Transverse colon (tissue), 4 donors: ENCODE measurements at regions not wholly inside any gene's neighbourhood (a gene's known extent, or its start where the extent isn't known, plus 50 kb on each side); places are given as distances from the start of the nearest gene placed in this dataset.
"Not testable (repeated sequence)": the region's sequence is repeated elsewhere in the genome, so short reads cannot be mapped to it uniquely, and the experiment has no call there.

Source experiments
- DNase-seq: peaks from one replicate; pipeline ENCODE4 v3.0.0-alpha.2; 2019
- H3K27ac ChIP-seq, 4 donors: fragments of 200-600 bp; sonication (generic); 2 replicates each; pipeline ENCODE4 v1.5.1; 2016 to 2018; ENCODE audit warnings: inconsistent platforms in 4 of 4
- H3K27me3 ChIP-seq: fragments of 200-600 bp; sonication (generic); 2 replicates; pipeline ENCODE4 v1.5.1; 2017; ENCODE audit warnings: inconsistent platforms
- H3K36me3 ChIP-seq, 4 donors: fragments of 200-600 bp; sonication (generic); 2 replicates each; pipeline ENCODE4 v1.5.1; 2017 to 2019; ENCODE audit warnings: inconsistent platforms in 4 of 4
- H3K4me1 ChIP-seq, 4 donors: fragments of 200-600 bp; sonication (generic); 2 replicates each; pipeline ENCODE4 v1.5.1; 2017 to 2020; ENCODE audit warnings: inconsistent platforms in 4 of 4
- H3K4me3 ChIP-seq, 4 donors: fragments of 200-600 bp; sonication (generic); 1 replicate in 1 of 4; 2 replicates in 3 of 4; pipeline versions ENCODE4 v1.5.1 to v1.6.1; 2017 to 2019; ENCODE audit warnings: inconsistent platforms in 4 of 4
- H3K9me3 ChIP-seq, 2 donors: fragments of 200-600 bp; sonication (generic); 2 replicates each; pipeline ENCODE4 v1.5.1; 2017 to 2019; ENCODE audit warnings: inconsistent platforms in 2 of 2
- EP300 ChIP-seq: sonication (generic); formaldehyde crosslinking; IDR thresholded peaks from one replicate; pipeline ENCODE4 v1.6.1; 2017; ENCODE audit warnings: antibody characterized with exemption, low read depth
- POLR2A ChIP-seq: fragments of 450-650 bp; IDR thresholded peaks from one replicate; pipeline ENCODE4 v1.6.1; 2016; ENCODE audit warnings: antibody characterized with exemption, mild to moderate bottlenecking, moderate library complexity
- POLR2AphosphoS5 ChIP-seq, 3 donors: sonication (generic); formaldehyde crosslinking; IDR thresholded peaks; one replicate each; pipeline ENCODE4 v1.6.1; 2016; ENCODE audit warnings: antibody characterized with exemption in 3 of 3
- WGBS, 2 donors: methylation state at CpG; one replicate each; pipeline ENCODE4 v1.1.5; 2018; ENCODE audit warnings: low coverage in 1 of 2; 5-methylcytosine and 5-hydroxymethylcytosine counted together
- in situ Hi-C, 4 donors: fragments of 200-750 bp; cut with MboI; loops; one replicate each; pipeline versions ENCODE4 v1.15.0 to v1.15.1; 2017; ENCODE audit warnings: low sequenced_read_pairs in 3 of 4, low pct_ligation_motif_present in 1 of 4, low pct_unique_long_range_greater_than_20kb in 1 of 4
- intact Hi-C: fragments of 100-400 bp; cut with DNase I; formaldehyde crosslinking; loops from one replicate; pipeline ENCODE4 v1.15.1; 2023; ENCODE audit warnings: low total_unique reads
- TF ChIP-seq, protein P1 (sequence below), 5 experiments: fragments of 200-600 bp in 3 of 5; fragments of 450-650 bp in 2 of 5; sonication (generic) in 3 of 5; IDR thresholded peaks; 1 replicate in 2 of 5; 2 replicates in 3 of 5; pipeline ENCODE4 v1.5.1; 2016 to 2017; ENCODE audit warnings: antibody characterized with exemption in 5 of 5, inconsistent platforms in 3 of 5, mild to moderate bottlenecking in 2 of 5, moderate library complexity in 1 of 5

DNA sequence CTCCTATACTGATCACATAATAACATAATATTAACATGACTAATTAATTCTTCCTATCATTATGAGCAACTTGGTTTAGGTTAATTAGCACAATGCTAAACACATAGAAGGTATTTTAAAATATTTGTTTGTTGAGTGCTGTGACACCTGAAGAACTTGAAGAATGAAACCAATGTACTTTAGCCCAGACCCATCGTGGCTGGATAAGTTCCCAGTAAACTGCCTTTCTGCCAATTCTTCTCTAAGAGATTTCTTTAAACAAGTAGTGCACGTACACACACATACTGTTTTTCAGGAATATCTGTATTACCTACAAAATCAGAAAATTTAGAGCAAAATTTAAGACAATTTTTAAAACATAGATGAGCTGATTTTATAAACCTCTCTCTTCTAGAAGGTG is 207.4 kb upstream of the SSTR1 start:
- Histone ChIP-seq H3K27me3 (no peaks in the 10 kb centered on the region), H3K36me3 (no peaks in the 10 kb centered on the region), H3K27ac (no peak overlapping the region), H3K9me3 (no peaks in the 10 kb centered on the region), H3K4me1 (no peaks in the 10 kb centered on the region), H3K4me3 (no peak overlapping the region)
- intact Hi-C loops, result no loop called here
- 51 to 54% methylated on average over 2 of the region's 2 CpGs for WGBS, 2 donors
- in situ Hi-C loops, result no loop called here
- TF ChIP-seq, protein P1, sequence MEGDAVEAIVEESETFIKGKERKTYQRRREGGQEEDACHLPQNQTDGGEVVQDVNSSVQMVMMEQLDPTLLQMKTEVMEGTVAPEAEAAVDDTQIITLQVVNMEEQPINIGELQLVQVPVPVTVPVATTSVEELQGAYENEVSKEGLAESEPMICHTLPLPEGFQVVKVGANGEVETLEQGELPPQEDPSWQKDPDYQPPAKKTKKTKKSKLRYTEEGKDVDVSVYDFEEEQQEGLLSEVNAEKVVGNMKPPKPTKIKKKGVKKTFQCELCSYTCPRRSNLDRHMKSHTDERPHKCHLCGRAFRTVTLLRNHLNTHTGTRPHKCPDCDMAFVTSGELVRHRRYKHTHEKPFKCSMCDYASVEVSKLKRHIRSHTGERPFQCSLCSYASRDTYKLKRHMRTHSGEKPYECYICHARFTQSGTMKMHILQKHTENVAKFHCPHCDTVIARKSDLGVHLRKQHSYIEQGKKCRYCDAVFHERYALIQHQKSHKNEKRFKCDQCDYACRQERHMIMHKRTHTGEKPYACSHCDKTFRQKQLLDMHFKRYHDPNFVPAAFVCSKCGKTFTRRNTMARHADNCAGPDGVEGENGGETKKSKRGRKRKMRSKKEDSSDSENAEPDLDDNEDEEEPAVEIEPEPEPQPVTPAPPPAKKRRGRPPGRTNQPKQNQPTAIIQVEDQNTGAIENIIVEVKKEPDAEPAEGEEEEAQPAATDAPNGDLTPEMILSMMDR (IDR thresholded peaks at IDR 0.05), result no peak
- TF ChIP-seq EP300, result no peak
- TF ChIP-seq POLR2A, result no peak
- no peak for TF ChIP-seq POLR2AphosphoS5 (IDR thresholded peaks at IDR 0.05)
- no peak for DNase-seq

DNA sequence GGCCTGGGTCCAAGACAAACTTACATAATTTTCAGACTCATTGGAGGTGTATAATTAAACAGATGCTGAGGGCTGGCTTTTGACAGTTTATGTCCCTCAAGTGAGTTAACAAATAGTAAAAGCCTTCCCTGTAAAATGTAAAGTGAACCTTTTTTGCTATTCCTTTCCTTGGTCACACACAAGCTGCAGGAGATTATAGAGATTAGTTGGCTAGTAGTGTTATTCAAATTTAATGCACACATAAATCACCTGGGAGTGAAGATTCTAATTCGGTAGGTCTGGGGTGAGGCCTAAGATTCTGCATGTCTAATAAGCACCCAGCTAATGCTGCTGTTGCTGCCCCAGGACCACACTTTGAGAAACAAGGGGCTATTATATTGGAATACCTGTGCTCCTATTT is 206.2 kb upstream of the SSTR1 start:
- H3K27ac ChIP-seq, result no peak overlapping the region
- no peak for DNase-seq
- in situ Hi-C loops (no loop called here), intact Hi-C loops (no loop called here)
- H3K4me3 ChIP-seq, result no peak overlapping the region
- no peaks in the 10 kb centered on the region for H3K9me3 ChIP-seq
- WGBS, 2 donors, result 77% methylated on average over 1 of the region's 1 CpG; no CpG with 5 or more reads in 1 of the 2 donors
- H3K4me1 ChIP-seq, result no peaks in the 10 kb centered on the region
- no peaks in the 10 kb centered on the region for H3K36me3 ChIP-seq
- TF ChIP-seq POLR2A (no peak), POLR2AphosphoS5 (IDR thresholded peaks at IDR 0.05) (no peak), EP300 (no peak)
- TF ChIP-seq, protein P1 (IDR thresholded peaks at IDR 0.05), result no peak
- H3K27me3 ChIP-seq, result no peaks in the 10 kb centered on the region

DNA sequence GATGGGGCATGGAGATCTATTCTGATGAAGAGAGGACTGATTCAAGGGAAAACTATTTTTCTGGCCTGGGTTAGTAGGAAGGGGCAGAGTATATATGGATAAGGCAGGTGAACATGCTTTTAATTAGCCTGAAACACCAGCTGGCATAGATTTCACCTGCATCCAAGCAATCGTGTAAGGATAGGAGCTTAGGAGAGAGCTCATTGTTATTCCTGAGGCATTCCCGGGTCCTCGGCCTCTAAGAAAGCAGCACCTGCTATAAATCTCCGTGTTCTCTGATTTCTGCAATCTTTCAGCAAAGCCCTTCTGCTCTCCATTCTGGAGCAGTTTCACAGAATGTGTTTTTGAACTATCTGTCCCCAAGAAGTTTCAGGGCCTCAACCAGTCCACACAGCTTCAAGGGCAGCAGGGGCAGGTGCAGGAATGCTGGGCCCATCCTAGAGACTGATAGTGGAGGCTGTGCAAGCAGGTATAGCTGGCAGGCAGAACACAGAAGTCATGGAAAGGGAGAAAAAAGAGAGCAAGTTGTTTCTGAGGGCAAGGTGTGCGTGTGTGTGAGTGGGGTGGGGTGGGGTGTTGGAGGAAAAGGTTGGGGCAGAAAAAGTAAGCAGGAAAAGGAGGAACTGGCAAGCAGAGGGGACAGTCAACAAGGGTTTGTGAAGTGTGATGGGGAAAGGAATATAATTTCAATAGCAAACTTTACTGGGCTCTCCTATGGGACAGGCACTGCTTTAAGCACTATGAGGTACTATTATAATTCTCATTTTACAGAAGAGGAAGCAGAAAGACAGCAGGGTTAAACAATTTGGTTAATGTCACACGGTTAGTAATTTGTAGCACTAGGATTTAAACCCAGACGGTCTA is 203.7 kb upstream of the SSTR1 start:
- in situ Hi-C loops, result no loop called here
- intact Hi-C loops, result no loop called here
- 63 to 74% methylated on average over 7 of the region's 7 CpGs for WGBS, 2 donors
- Histone ChIP-seq H3K36me3 (no peaks in the 10 kb centered on the region), H3K27me3 (no peaks in the 10 kb centered on the region), H3K4me1 (no peaks in the 10 kb centered on the region), H3K27ac (no peak overlapping the region), H3K4me3 (no peak overlapping the region), H3K9me3 (no peaks in the 10 kb centered on the region)
- DNase-seq, result no peak
- TF ChIP-seq POLR2AphosphoS5 (IDR thresholded peaks at IDR 0.05), result no peak
- TF ChIP-seq, protein P1 (IDR thresholded peaks at IDR 0.05), result no peak

DNA sequence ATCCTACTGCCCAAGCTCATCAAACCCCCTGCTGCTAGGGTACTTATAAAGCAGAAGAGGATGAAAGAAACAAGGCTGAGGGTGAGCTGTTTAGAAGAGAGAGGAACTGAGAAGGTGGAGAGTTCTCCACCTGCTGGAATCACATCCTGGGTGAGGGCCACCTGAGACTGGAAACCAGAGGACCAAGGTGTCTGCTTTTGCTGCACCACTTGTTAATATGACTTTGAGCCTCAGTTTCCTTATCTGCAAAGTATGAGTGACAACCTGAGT is 203.2 kb upstream of the SSTR1 start:
- TF ChIP-seq, protein P1 (IDR thresholded peaks at IDR 0.05), result no peak
- TF ChIP-seq POLR2AphosphoS5 (IDR thresholded peaks at IDR 0.05) (no peak), POLR2A (no peak), EP300 (no peak)
- Histone ChIP-seq H3K36me3 (no peaks in the 10 kb centered on the region), H3K4me1 (no peaks in the 10 kb centered on the region), H3K9me3 (no peaks in the 10 kb centered on the region), H3K27me3 (no peaks in the 10 kb centered on the region), H3K27ac (no peak overlapping the region), H3K4me3 (no peak overlapping the region)
- intact Hi-C loops, result no loop called here
- in situ Hi-C loops, result no loop called here
- no peak for DNase-seq

DNA sequence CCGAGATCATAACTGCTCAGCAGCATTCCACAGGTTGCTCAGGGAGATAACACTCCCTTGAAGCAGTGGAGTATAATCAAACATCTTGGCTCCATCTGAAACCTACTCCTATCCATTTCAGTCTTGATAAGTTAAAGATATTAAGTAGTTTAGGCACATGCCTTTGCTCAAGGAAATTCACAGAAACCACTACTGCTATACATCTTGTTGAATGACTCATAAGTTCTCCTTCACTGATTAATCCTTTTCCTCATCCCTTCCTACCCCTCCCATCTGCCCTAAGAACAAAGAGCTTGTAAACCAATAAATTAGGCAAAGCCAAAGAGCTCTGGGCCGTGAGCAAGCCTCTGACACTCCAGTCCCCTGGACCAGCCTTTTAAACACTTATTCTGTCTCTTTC is 196.5 kb upstream of the SSTR1 start:
- DNase-seq, H3K4me1 ChIP-seq, H3K36me3 ChIP-seq, in situ Hi-C loops, intact Hi-C loops, H3K4me3 ChIP-seq, H3K27me3 ChIP-seq, H3K27ac ChIP-seq, H3K9me3 ChIP-seq: not testable (repeated sequence)
- 35 to 46% methylated on average over 2 of the region's 2 CpGs for WGBS, 2 donors
